Colonic mucosa (tissue), 4 donors: ENCODE measurements at regions not wholly inside any gene's neighbourhood (a gene's known extent, or its start where the extent isn't known, plus 50 kb on each side); places are given as distances from the start of the nearest gene placed in this dataset.

Source experiments
- DNase-seq: peaks from one replicate; pipeline ENCODE4 v3.0.0-alpha.2; 2020
- H3K27ac ChIP-seq: fragments of 200-600 bp; one replicate; pipeline ENCODE4 v1.8.0; 2021
- H3K27me3 ChIP-seq: fragments of 200-600 bp; one replicate; pipeline ENCODE4 v1.8.0; 2021
- H3K36me3 ChIP-seq: fragments of 200-600 bp; one replicate; pipeline ENCODE4 v1.8.0; 2021
- H3K4me1 ChIP-seq: fragments of 200-600 bp; one replicate; pipeline ENCODE4 v1.8.0; 2021; ENCODE audit warnings: mild to moderate bottlenecking
- H3K4me3 ChIP-seq: fragments of 200-600 bp; one replicate; pipeline ENCODE4 v1.8.0; 2021
- H3K9ac ChIP-seq, 2 donors: one replicate each; pipeline ENCODE4 v1.7.0; 2013; ENCODE audit warnings: control low read depth in 2 of 2, low read depth in 2 of 2, low read length in 2 of 2
- H3K9me3 ChIP-seq: fragments of 200-600 bp; one replicate; pipeline ENCODE4 v1.8.0; 2021
- CTCF ChIP-seq: fragments of 200-600 bp; IDR thresholded peaks from one replicate; pipeline ENCODE4 v1.8.0; 2022; ENCODE audit warnings: antibody characterized with exemption, mild to moderate bottlenecking
- intact Hi-C: fragments of 100-400 bp; cut with DNase I; formaldehyde crosslinking; loops from one replicate; pipeline ENCODE4 v1.14.1; 2022
- donor health status: healthy.
- donor health status: DM: no; HTN: no; CAD: no.
- donor health status: DM: no; HTN: no; CAD: no.

DNA sequence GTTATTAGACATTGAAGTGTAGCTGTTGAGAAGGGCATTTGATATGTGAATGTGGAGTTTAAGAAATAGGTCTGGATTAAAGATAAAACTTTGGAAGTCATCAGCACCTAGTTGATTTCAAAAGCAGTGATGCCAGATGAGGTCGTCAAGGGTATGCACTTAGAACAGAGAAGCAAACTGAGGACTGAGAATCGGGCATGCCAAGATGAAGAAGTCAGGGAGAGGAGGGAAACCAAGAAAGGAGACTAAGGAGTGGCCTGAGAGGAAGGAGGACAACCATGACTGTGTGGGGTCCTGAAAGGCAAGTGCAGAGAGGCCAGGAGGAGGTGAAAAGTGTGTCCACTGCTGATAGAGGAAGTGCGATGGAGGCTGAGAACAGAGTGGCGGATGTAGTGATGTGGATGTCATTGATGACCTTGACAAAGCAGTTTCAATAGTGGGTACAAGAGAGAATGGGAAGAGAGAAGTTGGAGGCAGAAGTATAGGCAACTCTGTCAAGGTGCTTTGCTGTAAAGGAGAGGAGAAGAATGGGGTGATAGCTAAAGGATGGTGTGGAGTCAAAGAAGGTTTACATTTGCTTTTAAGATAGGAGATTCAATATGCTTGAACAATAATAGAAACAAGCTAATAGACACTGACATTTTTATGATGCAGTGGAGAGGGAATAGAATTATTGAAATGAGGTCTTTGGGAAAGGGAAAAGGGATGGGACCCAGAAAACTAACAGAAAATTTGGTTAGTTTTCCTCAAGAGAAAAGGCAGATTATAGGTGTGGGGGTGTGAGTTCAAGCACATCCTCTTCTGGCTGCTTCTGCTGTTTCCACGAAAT is 139.7 kb upstream of the TMEM170B start:
- Histone ChIP-seq H3K27ac (no peak overlapping the region), H3K9ac (no peak overlapping the region), H3K4me1 (peaks cover under 1% of the 10 kb centered on the region), H3K4me3 (no peak overlapping the region), H3K36me3 (no peaks in the 10 kb centered on the region), H3K27me3 (no peaks in the 10 kb centered on the region), H3K9me3 (no peaks in the 10 kb centered on the region)
- TF ChIP-seq CTCF: no peak
- DNase-seq: no peak
- intact Hi-C loops: no loop called here

GRCh38 chr6:11396860-11397259 is 140.7 kb upstream of the TMEM170B start:
- no peaks in the 10 kb centered on the region for H3K36me3 ChIP-seq
- no peaks in the 10 kb centered on the region for H3K9me3 ChIP-seq
- H3K4me3 ChIP-seq: no peak overlapping the region
- peaks cover 7% of the 10 kb centered on the region for H3K4me1 ChIP-seq
- no peak overlapping the region for H3K27ac ChIP-seq
- H3K27me3 ChIP-seq: no peaks in the 10 kb centered on the region
- intact Hi-C loops: no loop called here
- H3K9ac ChIP-seq: no peak overlapping the region
- no peak for TF ChIP-seq CTCF
- DNase-seq: no peak

- TF ChIP-seq CTCF: no peak
- H3K27ac ChIP-seq: no peak overlapping the region
- H3K27me3 ChIP-seq: no peaks in the 10 kb centered on the region
- intact Hi-C loops: no loop called here
- peaks cover 7% of the 10 kb centered on the region for H3K4me1 ChIP-seq
- H3K9ac ChIP-seq: no peak overlapping the region
- no peak overlapping the region for H3K4me3 ChIP-seq
- DNase-seq: no peak
- H3K36me3 ChIP-seq: no peaks in the 10 kb centered on the region
- no peaks in the 10 kb centered on the region for H3K9me3 ChIP-seq
Observed at GRCh38 chr6:11393713-11394627, 143.6 kb upstream of the TMEM170B start.

- no peak for TF ChIP-seq CTCF
- no peaks in the 10 kb centered on the region for H3K27me3 ChIP-seq
- no peaks in the 10 kb centered on the region for H3K36me3 ChIP-seq
- H3K4me1 ChIP-seq: peaks cover 7% of the 10 kb centered on the region
- peak overlapping the region in 1 of 2 donors; percentile 23 for H3K9ac ChIP-seq
- peak; percentile 91 for DNase-seq
- no peaks in the 10 kb centered on the region for H3K9me3 ChIP-seq
- no peak overlapping the region for H3K4me3 ChIP-seq
- H3K27ac ChIP-seq: no peak overlapping the region
- intact Hi-C loops: no loop called here
Observed at GRCh38 chr6:11392778-11393507, 144.6 kb upstream of the TMEM170B start.
